ENCODE measurements at regions not wholly inside any gene's neighbourhood (a gene's known extent, or its start where the extent isn't known, plus 50 kb on each side); places are given as distances from the start of the nearest gene placed in this dataset.

GRCh38 chr3:187941848-187942194, 196.6 kb upstream of the BCL6 start:
- no peak for TF ChIP-seq POLR2A (IDR thresholded peaks at IDR 0.05)
- TF ChIP-seq, protein P1, sequence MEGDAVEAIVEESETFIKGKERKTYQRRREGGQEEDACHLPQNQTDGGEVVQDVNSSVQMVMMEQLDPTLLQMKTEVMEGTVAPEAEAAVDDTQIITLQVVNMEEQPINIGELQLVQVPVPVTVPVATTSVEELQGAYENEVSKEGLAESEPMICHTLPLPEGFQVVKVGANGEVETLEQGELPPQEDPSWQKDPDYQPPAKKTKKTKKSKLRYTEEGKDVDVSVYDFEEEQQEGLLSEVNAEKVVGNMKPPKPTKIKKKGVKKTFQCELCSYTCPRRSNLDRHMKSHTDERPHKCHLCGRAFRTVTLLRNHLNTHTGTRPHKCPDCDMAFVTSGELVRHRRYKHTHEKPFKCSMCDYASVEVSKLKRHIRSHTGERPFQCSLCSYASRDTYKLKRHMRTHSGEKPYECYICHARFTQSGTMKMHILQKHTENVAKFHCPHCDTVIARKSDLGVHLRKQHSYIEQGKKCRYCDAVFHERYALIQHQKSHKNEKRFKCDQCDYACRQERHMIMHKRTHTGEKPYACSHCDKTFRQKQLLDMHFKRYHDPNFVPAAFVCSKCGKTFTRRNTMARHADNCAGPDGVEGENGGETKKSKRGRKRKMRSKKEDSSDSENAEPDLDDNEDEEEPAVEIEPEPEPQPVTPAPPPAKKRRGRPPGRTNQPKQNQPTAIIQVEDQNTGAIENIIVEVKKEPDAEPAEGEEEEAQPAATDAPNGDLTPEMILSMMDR (IDR thresholded peaks at IDR 0.05): no peak

Data from lower leg skin (tissue), 3 donors.